ENCODE measurements at regions not wholly inside any gene's neighbourhood (a gene's known extent, or its start where the extent isn't known, plus 50 kb on each side); places are given as distances from the start of the nearest gene placed in this dataset.

- H3K4me3 ChIP-seq (replicated peaks; ENCODE audit: insufficient read depth, low read length), result no peak overlapping the region
- TF ChIP-seq GABPA (IDR thresholded peaks at IDR 0.05; ENCODE audit: low read depth) (no peak), REST (IDR thresholded peaks at IDR 0.05; ENCODE audit: insufficient replicate concordance, low read depth) (no peak), POLR2AphosphoS5 (IDR thresholded peaks at IDR 0.05; ENCODE audit: low read depth) (no peak), SPI1 (IDR thresholded peaks at IDR 0.05; ENCODE audit: borderline replicate concordance, low read depth) (no peak), CTCF (IDR thresholded peaks at IDR 0.05; ENCODE audit: insufficient read depth, low read length) (no peak)
- no peak for DNase-seq (ENCODE audit: low read depth in 1 of 2, low spot score in 1 of 2)
- H3K27me3 ChIP-seq (ENCODE audit: insufficient read depth, poor library complexity, severe bottlenecking), result no peaks in the 10 kb centered on the region
- no peak overlapping the region for H3K27ac ChIP-seq (replicated peaks)
Measured at GRCh38 chr7:133155146-133155545, 73.3 kb upstream of the CHCHD3 start.

- Histone ChIP-seq H3K4me3 (replicated peaks; ENCODE audit: insufficient read depth, low read length) (no peak overlapping the region), H3K27me3 (ENCODE audit: insufficient read depth, poor library complexity, severe bottlenecking) (no peaks in the 10 kb centered on the region), H3K27ac (replicated peaks) (no peak overlapping the region)
- TF ChIP-seq CTCF (IDR thresholded peaks at IDR 0.05; ENCODE audit: insufficient read depth, low read length), result no peak
- TF ChIP-seq SPI1 (IDR thresholded peaks at IDR 0.05; ENCODE audit: borderline replicate concordance, low read depth), result no peak
- TF ChIP-seq POLR2AphosphoS5 (IDR thresholded peaks at IDR 0.05; ENCODE audit: low read depth), result no peak
- no peak for TF ChIP-seq GABPA (IDR thresholded peaks at IDR 0.05; ENCODE audit: low read depth)
- no peak for TF ChIP-seq REST (IDR thresholded peaks at IDR 0.05; ENCODE audit: insufficient replicate concordance, low read depth)
- DNase-seq (ENCODE audit: low read depth in 1 of 2, low spot score in 1 of 2), result no peak
Measured at GRCh38 chr7:133155642-133156041, 73.8 kb upstream of the CHCHD3 start.

- Histone ChIP-seq H3K27ac (replicated peaks) (no peak overlapping the region), H3K4me3 (replicated peaks; ENCODE audit: insufficient read depth, low read length) (no peak overlapping the region), H3K27me3 (ENCODE audit: insufficient read depth, poor library complexity, severe bottlenecking) (no peaks in the 10 kb centered on the region)
- DNase-seq (ENCODE audit: low read depth in 1 of 2, low spot score in 1 of 2), result no peak
- no peak for TF ChIP-seq SPI1 (IDR thresholded peaks at IDR 0.05; ENCODE audit: borderline replicate concordance, low read depth)
- TF ChIP-seq POLR2AphosphoS5 (IDR thresholded peaks at IDR 0.05; ENCODE audit: low read depth), result no peak
- no peak for TF ChIP-seq REST (IDR thresholded peaks at IDR 0.05; ENCODE audit: insufficient replicate concordance, low read depth)
- TF ChIP-seq CTCF (IDR thresholded peaks at IDR 0.05; ENCODE audit: insufficient read depth, low read length), result no peak
- TF ChIP-seq GABPA (IDR thresholded peaks at IDR 0.05; ENCODE audit: low read depth), result no peak
Measured at GRCh38 chr7:133157045-133157444, 75.2 kb upstream of the CHCHD3 start.

Data from HL-60 (cell line).